ENCODE measurements at regions not wholly inside any gene's neighbourhood (a gene's known extent, or its start where the extent isn't known, plus 50 kb on each side); places are given as distances from the start of the nearest gene placed in this dataset.
"Not testable (repeated sequence)": the region's sequence is repeated elsewhere in the genome, so short reads cannot be mapped to it uniquely, and the experiment has no call there.

- Histone ChIP-seq H3K14ac (ENCODE audit: insufficient read depth, low read length) (no peak overlapping the region), H2BK12ac (ENCODE audit: insufficient read length, low read depth, low read length) (no peak overlapping the region), H3K27ac (ENCODE audit: insufficient read length, low read depth, low read length) (no peak overlapping the region), H3K4ac (ENCODE audit: low read depth, low read length) (no peak overlapping the region), H3K79me2 (ENCODE audit: insufficient read depth, low read length) (no peaks in the 10 kb centered on the region), H2BK15ac (ENCODE audit: low read depth, low read length) (no peak overlapping the region), H3T11ph (ENCODE audit: low read length) (no peak overlapping the region), H2BK120ac (ENCODE audit: low read depth, low read length, poor library complexity, severe bottlenecking) (no peak overlapping the region), H3K18ac (ENCODE audit: insufficient read length, low read depth, low read length) (no peak overlapping the region), H3K23me2 (ENCODE audit: insufficient read length, low read depth, low read length, poor library complexity, severe bottlenecking) (no peaks in the 10 kb centered on the region), H4K20me1 (ENCODE audit: control insufficient read depth, insufficient read depth, insufficient read length) (no peaks in the 10 kb centered on the region), H3K56ac (ENCODE audit: insufficient read length, low read depth, low read length) (no peak overlapping the region), H2BK5ac (ENCODE audit: insufficient read length, low read length) (no peak overlapping the region), H3K9me3 (ENCODE audit: control insufficient read depth, low read depth, low read length) (no peaks in the 10 kb centered on the region), H3K4me1 (ENCODE audit: insufficient read depth, low read length) (no peaks in the 10 kb centered on the region; the same call in 1 of the 2 replicates), H4K8ac (replicated peaks; ENCODE audit: insufficient read length, low read depth, low read length) (no peak overlapping the region), H3K27me3 (ENCODE audit: insufficient read depth, low read length) (no peaks in the 10 kb centered on the region), H4K5ac (ENCODE audit: insufficient read length, low read depth, low read length) (no peak overlapping the region), H2AFZ (ENCODE audit: low read length) (no peak overlapping the region), H3K79me1 (ENCODE audit: insufficient read depth, low read depth, low read length, poor library complexity, severe bottlenecking) (no peaks in the 10 kb centered on the region), H4K91ac (ENCODE audit: insufficient read length, low read depth, low read length) (no peak overlapping the region), H3K4me2 (ENCODE audit: insufficient read depth, insufficient read length, low read length) (no peak overlapping the region), H3K9ac (ENCODE audit: extremely low read depth, insufficient read length, low read length) (no peak overlapping the region), H2AK5ac (ENCODE audit: insufficient read length, low read length) (no peak overlapping the region), H3K23ac (ENCODE audit: insufficient read length, low read depth, low read length) (no peak overlapping the region), H2BK20ac (ENCODE audit: low read depth, low read length, poor library complexity, severe bottlenecking) (no peak overlapping the region)
- Mint-ChIP-seq H3K9me3 (peaks cover 9 to 12% of the 10 kb centered on the region in 2 experiments), H3K4me1 (peaks cover 2 to 8% of the 10 kb centered on the region in 2 experiments; a peak in 3 of 4 replicates), H3K4me3 (no peak overlapping the region), H3K27me3 (ENCODE audit: low read depth) (peaks cover 15% of the 10 kb centered on the region), H3K36me3 (ENCODE audit: insufficient read depth in 1 of 3, low read depth in 3 of 3) (peaks cover 0 to 13% (median 4%) of the 10 kb centered on the region in 3 experiments; a peak in 4 of 7 replicates), H3K27ac (no peak overlapping the region)
- TF ChIP-seq CTCF (conservative IDR thresholded peaks at IDR 0.05) = no peak
- no peak for DNase-seq
These were observed 66.9 kb upstream of the CHST1 start for GRCh38 chr11:45732343-45732742.

- not testable (repeated sequence) for H3K4me2 ChIP-seq (ENCODE audit: insufficient read depth, insufficient read length, low read length); H3K56ac ChIP-seq (ENCODE audit: insufficient read length, low read depth, low read length); H2AFZ ChIP-seq (ENCODE audit: low read length); H4K8ac ChIP-seq (replicated peaks; ENCODE audit: insufficient read length, low read depth, low read length); H3K27ac Mint-ChIP-seq; H3K23me2 ChIP-seq (ENCODE audit: insufficient read length, low read depth, low read length, poor library complexity, severe bottlenecking); H3K4me1 Mint-ChIP-seq; H2BK20ac ChIP-seq (ENCODE audit: low read depth, low read length, poor library complexity, severe bottlenecking); H3K4me3 Mint-ChIP-seq; DNase-seq; H3K79me1 ChIP-seq (ENCODE audit: insufficient read depth, low read depth, low read length, poor library complexity, severe bottlenecking); H2BK120ac ChIP-seq (ENCODE audit: low read depth, low read length, poor library complexity, severe bottlenecking); H4K20me1 ChIP-seq (ENCODE audit: control insufficient read depth, insufficient read depth, insufficient read length); H3K36me3 Mint-ChIP-seq (ENCODE audit: insufficient read depth in 1 of 3, low read depth in 3 of 3); H3K14ac ChIP-seq (ENCODE audit: insufficient read depth, low read length); H3K9me3 Mint-ChIP-seq; H3K18ac ChIP-seq (ENCODE audit: insufficient read length, low read depth, low read length); H3T11ph ChIP-seq (ENCODE audit: low read length); H2BK15ac ChIP-seq (ENCODE audit: low read depth, low read length); H3K27ac ChIP-seq (ENCODE audit: insufficient read length, low read depth, low read length); H2AK5ac ChIP-seq (ENCODE audit: insufficient read length, low read length); H3K79me2 ChIP-seq (ENCODE audit: insufficient read depth, low read length); H3K9ac ChIP-seq (ENCODE audit: extremely low read depth, insufficient read length, low read length); H3K4ac ChIP-seq (ENCODE audit: low read depth, low read length); H4K5ac ChIP-seq (ENCODE audit: insufficient read length, low read depth, low read length); H2BK12ac ChIP-seq (ENCODE audit: insufficient read length, low read depth, low read length); H2BK5ac ChIP-seq (ENCODE audit: insufficient read length, low read length); H3K27me3 ChIP-seq (ENCODE audit: insufficient read depth, low read length); H3K23ac ChIP-seq (ENCODE audit: insufficient read length, low read depth, low read length); H4K91ac ChIP-seq (ENCODE audit: insufficient read length, low read depth, low read length); H3K9me3 ChIP-seq (ENCODE audit: control insufficient read depth, low read depth, low read length); H3K4me1 ChIP-seq (ENCODE audit: insufficient read depth, low read length)
- WGBS (ENCODE audit: extremely low coverage, insufficient read length, low lambda C conversion rate) = no CpG with 5 or more reads among the region's 4 CpGs
- H3K27me3 Mint-ChIP-seq (ENCODE audit: low read depth) = peaks cover 15% of the 10 kb centered on the region
These were observed 65.7 kb upstream of the CHST1 start for GRCh38 chr11:45731171-45731570.

All from H9 (cell line).